HepG2 (cell line): ENCODE measurements at regions not wholly inside any gene's neighbourhood (a gene's known extent, or its start where the extent isn't known, plus 50 kb on each side); places are given as distances from the start of the nearest gene placed in this dataset.

ENCODE experiments used
- ATAC-seq: fragments of 200-7000 bp; cut with Tn5 transposase; 3 replicates; pipeline ENCODE4 v1.9.1; 2020; ENCODE audit warnings: mild to moderate bottlenecking, moderate library complexity
- BruUV-seq: library from RNA; stranded (reverse); fragments of 400-500 nt; replicated peaks from 2 replicates; lab custom pipeline; 2021; lab: Mats Ljungman, UMichigan
- CTCF ChIA-PET: fragments of 300-600 bp; formaldehyde crosslinking; extraction: SDS; loops from one replicate; lab custom pipeline; 2021; ENCODE audit warnings: low total read pairs, inconsistent platforms, low intra/inter-chr PET ratio; lab: Yijun Ruan, JAX
- POLR2A ChIA-PET: fragments of 350-600 bp; sonication (Branson Sonifier 250); formaldehyde crosslinking; loops from one replicate; lab custom pipeline; 2020; ENCODE audit warnings: antibody characterized with exemption, inconsistent platforms; lab: Yijun Ruan, JAX
- DNase-seq: peaks from one replicate; pipeline ENCODE4 v3.0.0-alpha.2; 2015; ENCODE audit warnings: low spot score
- FAIRE-seq: peaks from 3 replicates; lab custom pipeline; 2011; peaks lifted over from hg19 to GRCh38; lab: Jason Lieb, UNC
- H2AFZ ChIP-seq: one replicate; pipeline ENCODE4 v1.6.1; 2011; ENCODE audit warnings: low read length, inconsistent platforms
- H3K27ac ChIP-seq: fragments of 300-600 bp; 3 replicates; pipeline ENCODE4 v1.8.0; 2011; ENCODE audit warnings: mixed run types, mild to moderate bottlenecking, mixed read lengths, low read length, inconsistent platforms; ENCODE audit not compliant: insufficient read depth; ENCODE audit errors: extremely low read length
- H3K27me3 ChIP-seq, 2 experiments: fragments of 200-600 bp in 1 of 2; 2 replicates in 1 of 2; 3 replicates in 1 of 2; pipeline versions ENCODE4 v1.6.0 to v1.8.0; 2011; ENCODE audit warnings: low read length in 2 of 2, mild to moderate bottlenecking in 2 of 2, moderate library complexity in 2 of 2, inconsistent platforms in 1 of 2; ENCODE audit not compliant: insufficient read depth in 2 of 2, control insufficient read depth in 1 of 2
- H3K36me3 ChIP-seq, 2 experiments: fragments of 200-600 bp in 1 of 2; replicated peaks in 1 of 2; 2 replicates in 1 of 2; 3 replicates in 1 of 2; pipeline versions ENCODE4 v1.5.1 to v1.8.0; 2011; ENCODE audit warnings: low read length in 2 of 2, inconsistent platforms in 1 of 2; ENCODE audit not compliant: insufficient read depth in 2 of 2, control insufficient read depth in 1 of 2
- H3K4me1 ChIP-seq: 2 replicates; pipeline ENCODE4 v1.5.1; 2012; ENCODE audit warnings: low read length, inconsistent platforms; ENCODE audit not compliant: insufficient read depth
- H3K4me2 ChIP-seq: 2 replicates; pipeline ENCODE4 v1.6.0; 2011; ENCODE audit warnings: low read depth, low read length, inconsistent platforms
- H3K4me3 ChIP-seq, 3 experiments: fragments of 200-600 bp in 1 of 3; sonication (generic), shearing (Covaris generic) in 1 of 3; replicated peaks in 1 of 3; 2 replicates each; pipeline ENCODE4 v1.5.1; 2011 to 2016; ENCODE audit warnings: low read length in 3 of 3, inconsistent platforms in 2 of 3, low read depth in 2 of 3, mild to moderate bottlenecking in 2 of 3, control low read depth in 1 of 3, mixed read lengths in 1 of 3; ENCODE audit not compliant: insufficient read depth in 1 of 3
- H3K79me2 ChIP-seq: one replicate; pipeline ENCODE4 v1.6.1; 2011; ENCODE audit warnings: low read length, inconsistent platforms; ENCODE audit not compliant: insufficient read depth
- H3K9ac ChIP-seq: 2 replicates; pipeline ENCODE4 v1.6.0; 2011; ENCODE audit warnings: mild to moderate bottlenecking, low read depth, low read length, inconsistent platforms; ENCODE audit not compliant: insufficient read depth
- H3K9me3 ChIP-seq: 2 replicates; pipeline ENCODE4 v1.5.1; 2012; ENCODE audit warnings: mild to moderate bottlenecking, low read length
- H4K20me1 ChIP-seq: 2 replicates; pipeline ENCODE4 v1.6.0; 2011; ENCODE audit warnings: inconsistent platforms, mild to moderate bottlenecking, low read length, moderate library complexity; ENCODE audit not compliant: insufficient read depth
- ATF6 ChIP-seq: sonication (generic); formaldehyde crosslinking; conservative IDR thresholded peaks from 2 replicates; pipeline ENCODE4 v1.4.0; 2020; ENCODE audit warnings: missing genetic modification reagents
- DNMT1 ChIP-seq: sonication (generic); formaldehyde crosslinking; IDR thresholded peaks from 2 replicates; pipeline ENCODE4 v1.5.1; 2020; ENCODE audit warnings: mild to moderate bottlenecking, missing genetic modification reagents
- LCORL ChIP-seq, 2 experiments: fragments of 450-650 bp in 1 of 2; sonication (generic) in 1 of 2; formaldehyde crosslinking in 1 of 2; IDR thresholded peaks; 2 replicates each; pipeline versions ENCODE4 v1.5.0 to v1.6.1; 2017 to 2020; ENCODE audit warnings: antibody characterized with exemption in 1 of 2, missing genetic modification reagents in 1 of 2
- MTF2 ChIP-seq: sonication (generic); formaldehyde crosslinking; IDR thresholded peaks from 2 replicates; pipeline ENCODE4 v1.5.0; 2020; ENCODE audit warnings: missing genetic modification reagents, borderline replicate concordance
- ONECUT2 ChIP-seq: sonication (generic); formaldehyde crosslinking; IDR thresholded peaks from 2 replicates; pipeline ENCODE4 v1.4.0; 2020; ENCODE audit warnings: missing genetic modification reagents
- RARA ChIP-seq: IDR thresholded peaks from 2 replicates; pipeline ENCODE4 v1.6.1; 2016; ENCODE audit warnings: missing genetic modification reagents, missing compliant biosample characterization
- SIX1 ChIP-seq: sonication (generic); formaldehyde crosslinking; IDR thresholded peaks from 2 replicates; pipeline ENCODE4 v1.4.0; 2020; ENCODE audit warnings: missing genetic modification reagents, borderline replicate concordance
- SMAD9 ChIP-seq: sonication (generic); formaldehyde crosslinking; IDR thresholded peaks from 2 replicates; pipeline ENCODE4 v1.5.1; 2020; ENCODE audit warnings: mild to moderate bottlenecking, missing genetic modification reagents
- SP2 ChIP-seq: sonication (generic); formaldehyde crosslinking; IDR thresholded peaks from 2 replicates; pipeline ENCODE4 v1.5.1; 2020; ENCODE audit warnings: mild to moderate bottlenecking, missing genetic modification reagents
- ZBTB39 ChIP-seq: sonication (generic); formaldehyde crosslinking; IDR thresholded peaks from 2 replicates; pipeline ENCODE4 v1.5.0; 2020; ENCODE audit warnings: missing genetic modification reagents
- ZNF136 ChIP-seq: sonication (generic); formaldehyde crosslinking; IDR thresholded peaks from 2 replicates; pipeline ENCODE4 v1.8.1; 2022; ENCODE audit warnings: low read depth, mild to moderate bottlenecking, moderate library complexity, missing genetic modification reagents
- ZNF282 ChIP-seq: fragments of 450-650 bp; IDR thresholded peaks from 2 replicates; pipeline ENCODE4 v1.6.1; 2018; ENCODE audit not compliant: partially characterized antibody
- ZNF784 ChIP-seq: sonication (generic); formaldehyde crosslinking; IDR thresholded peaks from 2 replicates; pipeline ENCODE4 v1.5.1; 2020; ENCODE audit warnings: missing genetic modification reagents, mild to moderate bottlenecking, borderline replicate concordance
- WGBS: methylation state at CpG from one replicate; pipeline ENCODE4 v1.1.6; 2017; ENCODE audit warnings: low lambda C conversion rate; 5-methylcytosine and 5-hydroxymethylcytosine counted together
- in situ Hi-C: cut with HindIII; loops from 2 replicates; pipeline ENCODE4 v1.10.0; 2017; ENCODE audit warnings: low pct_unique_long_range_greater_than_20kb; ENCODE audit not compliant: extremely low pct_ligation_motif_present
- intact Hi-C: fragments of 100-400 bp; cut with micrococcal nuclease; formaldehyde crosslinking; loops from one replicate; pipeline ENCODE4 v1.10.0; 2022; ENCODE audit not compliant: unreplicated experiment

- ChIA-PET CTCF (no interaction called here), POLR2A (no interaction called here)
- Histone ChIP-seq H3K36me3 (no peaks in the 10 kb centered on the region), H3K9me3 (no peaks in the 10 kb centered on the region), H2AFZ (no peak overlapping the region), H3K79me2 (no peaks in the 10 kb centered on the region), H3K27ac (no peak overlapping the region), H3K4me2 (no peak overlapping the region), H4K20me1 (no peaks in the 10 kb centered on the region), H3K4me1 (peaks cover 14% of the 10 kb centered on the region), H3K9ac (no peak overlapping the region), H3K4me3 (no peak overlapping the region), H3K27me3 (peaks cover 0 to 6% of the 10 kb centered on the region in 2 experiments; a peak in 2 of 5 replicates)
- no TSS peak for BruUV-seq
- WGBS, result 70% methylated on average over 3 of the region's 3 CpGs
- in situ Hi-C loops (no loop called here), intact Hi-C loops (no loop called here)
- DNase-seq, result no peak
- ATAC-seq, result no peak
- no peak for FAIRE-seq
- no peak for TF ChIP-seq DNMT1 (CRISPR knock-in tag)
- no peak for TF ChIP-seq ATF6 (CRISPR knock-in tag)
- TF ChIP-seq SIX1 (CRISPR knock-in tag), result no peak
- no peak for TF ChIP-seq MTF2 (CRISPR knock-in tag)
- no peak for TF ChIP-seq ZNF784
- no peak for TF ChIP-seq RARA
- TF ChIP-seq ONECUT2 (CRISPR knock-in tag), result no peak
- TF ChIP-seq LCORL (IDR thresholded peaks at IDR 0.05), result no peak
- TF ChIP-seq LCORL (CRISPR knock-in tag; IDR thresholded peaks at IDR 0.05), result no peak
- no peak for TF ChIP-seq ZBTB39 (CRISPR knock-in tag)
- no peak for TF ChIP-seq SMAD9 (CRISPR knock-in tag)
- no peak for TF ChIP-seq SP2 (CRISPR knock-in tag)
- no peak for TF ChIP-seq ZNF282
- TF ChIP-seq ZNF136 (CRISPR knock-in tag), result no peak
Observed at GRCh38 chr18:50460716-50461115, 85.9 kb downstream of the SKA1 start.
